ENCODE measurements at regions not wholly inside any gene's neighbourhood (a gene's known extent, or its start where the extent isn't known, plus 50 kb on each side); places are given as distances from the start of the nearest gene placed in this dataset.

DNA sequence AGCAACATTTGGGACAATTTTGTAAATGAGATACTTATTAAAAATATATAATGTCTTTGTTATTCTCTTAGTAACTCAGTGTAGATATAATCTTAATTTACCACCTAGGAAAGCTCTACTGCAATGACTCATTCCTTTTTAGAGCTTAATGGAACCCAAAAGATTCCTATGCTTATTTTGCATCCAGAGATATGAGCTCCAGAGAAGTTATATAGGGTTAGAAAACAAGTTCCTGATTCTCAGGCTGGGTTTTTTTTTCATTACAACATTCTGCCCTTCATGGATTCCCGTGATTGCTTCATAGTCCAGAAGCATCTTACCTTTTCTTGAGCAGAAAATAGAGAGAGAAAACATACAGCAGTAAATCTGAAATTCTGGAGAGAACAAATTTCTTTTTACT, 57.9 kb upstream of the CXCL8 start:
- TF ChIP-seq, protein P1, sequence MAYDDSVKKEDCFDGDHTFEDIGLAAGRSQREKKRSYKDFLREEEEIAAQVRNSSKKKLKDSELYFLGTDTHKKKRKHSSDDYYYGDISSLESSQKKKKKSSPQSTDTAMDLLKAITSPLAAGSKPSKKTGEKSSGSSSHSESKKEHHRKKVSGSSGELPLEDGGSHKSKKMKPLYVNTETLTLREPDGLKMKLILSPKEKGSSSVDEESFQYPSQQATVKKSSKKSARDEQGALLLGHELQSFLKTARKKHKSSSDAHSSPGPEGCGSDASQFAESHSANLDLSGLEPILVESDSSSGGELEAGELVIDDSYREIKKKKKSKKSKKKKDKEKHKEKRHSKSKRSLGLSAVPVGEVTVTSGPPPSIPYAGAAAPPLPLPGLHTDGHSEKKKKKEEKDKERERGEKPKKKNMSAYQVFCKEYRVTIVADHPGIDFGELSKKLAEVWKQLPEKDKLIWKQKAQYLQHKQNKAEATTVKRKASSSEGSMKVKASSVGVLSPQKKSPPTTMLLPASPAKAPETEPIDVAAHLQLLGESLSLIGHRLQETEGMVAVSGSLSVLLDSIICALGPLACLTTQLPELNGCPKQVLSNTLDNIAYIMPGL (CRISPR knock-in tag; IDR thresholded peaks at IDR 0.05; ENCODE audit: borderline replicate concordance in 1 of 2, low read depth in 1 of 2): no peak
- TF ChIP-seq ZNF768 (CRISPR knock-in tag; IDR thresholded peaks at IDR 0.05) (no peak), RAD51 (IDR thresholded peaks at IDR 0.05; ENCODE audit: borderline replicate concordance) (no peak), ZNF136 (CRISPR knock-in tag; IDR thresholded peaks at IDR 0.05; ENCODE audit: low read depth) (no peak)
- TF ChIP-seq, protein P2, sequence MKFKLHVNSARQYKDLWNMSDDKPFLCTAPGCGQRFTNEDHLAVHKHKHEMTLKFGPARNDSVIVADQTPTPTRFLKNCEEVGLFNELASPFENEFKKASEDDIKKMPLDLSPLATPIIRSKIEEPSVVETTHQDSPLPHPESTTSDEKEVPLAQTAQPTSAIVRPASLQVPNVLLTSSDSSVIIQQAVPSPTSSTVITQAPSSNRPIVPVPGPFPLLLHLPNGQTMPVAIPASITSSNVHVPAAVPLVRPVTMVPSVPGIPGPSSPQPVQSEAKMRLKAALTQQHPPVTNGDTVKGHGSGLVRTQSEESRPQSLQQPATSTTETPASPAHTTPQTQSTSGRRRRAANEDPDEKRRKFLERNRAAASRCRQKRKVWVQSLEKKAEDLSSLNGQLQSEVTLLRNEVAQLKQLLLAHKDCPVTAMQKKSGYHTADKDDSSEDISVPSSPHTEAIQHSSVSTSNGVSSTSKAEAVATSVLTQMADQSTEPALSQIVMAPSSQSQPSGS (CRISPR knock-in tag; IDR thresholded peaks at IDR 0.05): no peak
